Keratinocyte (primary cell): ENCODE measurements at regions not wholly inside any gene's neighbourhood (a gene's known extent, or its start where the extent isn't known, plus 50 kb on each side); places are given as distances from the start of the nearest gene placed in this dataset.

ENCODE experiments used
- DNase-seq: peaks from one replicate; pipeline ENCODE4 v3.0.0-alpha.2; 2011; ENCODE audit warnings: low read depth, missing footprints, low spot score
- FAIRE-seq: peaks from 2 replicates; lab custom pipeline; 2011; peaks lifted over from hg19 to GRCh38; lab: Jason Lieb, UNC
- H2AFZ ChIP-seq: 2 replicates; pipeline ENCODE4 v1.6.0; 2012; ENCODE audit warnings: low read length, control low read depth, inconsistent platforms; ENCODE audit not compliant: control insufficient read depth
- H3K27ac ChIP-seq: 2 replicates; pipeline ENCODE4 v1.5.1; 2011; ENCODE audit warnings: low read length; ENCODE audit not compliant: control insufficient read depth, insufficient read depth
- H3K27me3 ChIP-seq: 3 replicates; pipeline ENCODE4 v1.6.0; 2011; ENCODE audit warnings: low read length; ENCODE audit not compliant: control insufficient read depth, insufficient read depth; ENCODE audit errors: extremely low read depth
- H3K36me3 ChIP-seq, 2 experiments: 2 replicates in 1 of 2; 3 replicates in 1 of 2; pipeline ENCODE4 v1.5.1; 2011; ENCODE audit warnings: low read length in 2 of 2, mild to moderate bottlenecking in 1 of 2; ENCODE audit not compliant: control insufficient read depth in 2 of 2, insufficient read depth in 2 of 2; ENCODE audit errors: extremely low read depth in 1 of 2
- H3K4me1 ChIP-seq: 3 replicates; pipeline ENCODE4 v1.5.1; 2011; ENCODE audit warnings: low read length; ENCODE audit not compliant: control insufficient read depth, insufficient read depth; ENCODE audit errors: extremely low read depth
- H3K4me2 ChIP-seq: 3 replicates; pipeline ENCODE4 v1.6.0; 2011; ENCODE audit warnings: low read depth, low read length; ENCODE audit not compliant: control insufficient read depth, insufficient read depth; ENCODE audit errors: extremely low read depth
- H3K4me3 ChIP-seq, 3 experiments: fragments of 200-600 bp in 1 of 3; sonication (generic) in 1 of 3; 2 replicates in 2 of 3; 3 replicates in 1 of 3; pipeline ENCODE4 v1.5.1; 2011 to 2016; ENCODE audit warnings: low read length in 3 of 3, mild to moderate bottlenecking in 3 of 3, control low read depth in 2 of 3, inconsistent platforms in 1 of 3, low read depth in 1 of 3, mixed read lengths in 1 of 3, mixed run types in 1 of 3, moderate library complexity in 1 of 3; ENCODE audit not compliant: control insufficient read depth in 2 of 3, insufficient read depth in 2 of 3; ENCODE audit errors: extremely low read depth in 1 of 3
- H3K79me2 ChIP-seq: 2 replicates; pipeline ENCODE4 v1.6.0; 2012; ENCODE audit warnings: low read length; ENCODE audit not compliant: control insufficient read depth, insufficient read depth
- H3K9ac ChIP-seq: 3 replicates; pipeline ENCODE4 v1.6.0; 2011; ENCODE audit warnings: low read length; ENCODE audit not compliant: control insufficient read depth, insufficient read depth; ENCODE audit errors: extremely low read depth
- H3K9me1 ChIP-seq: 3 replicates; pipeline ENCODE4 v1.6.0; 2011; ENCODE audit warnings: low read length; ENCODE audit not compliant: control insufficient read depth, insufficient read depth; ENCODE audit errors: extremely low read depth
- H3K9me3 ChIP-seq: 2 replicates; pipeline ENCODE4 v1.5.1; 2012; ENCODE audit warnings: low read depth, low read length; ENCODE audit not compliant: control insufficient read depth
- H4K20me1 ChIP-seq: 3 replicates; pipeline ENCODE4 v1.6.0; 2011; ENCODE audit warnings: low read length; ENCODE audit not compliant: control insufficient read depth, insufficient read depth; ENCODE audit errors: extremely low read depth
- EZH2 ChIP-seq: IDR thresholded peaks from one replicate; pipeline ENCODE4 v1.6.1; 2012; ENCODE audit warnings: inconsistent platforms, mild to moderate bottlenecking, low read length, moderate library complexity
- dilution Hi-C: fragments of 300-500 bp; cut with MboI; formaldehyde crosslinking; loops from one replicate; pipeline ENCODE4 v1.7.0; 2020; ENCODE audit warnings: low sequenced_read_pairs; ENCODE audit not compliant: extremely low pct_ligation_motif_present
- TF ChIP-seq, protein P1 (sequence below), 3 experiments: IDR thresholded peaks in 1 of 3; conservative IDR thresholded peaks in 1 of 3; optimal IDR thresholded peaks in 1 of 3; 2 replicates in 2 of 3; 3 replicates in 1 of 3; pipeline versions ENCODE3 to v1.5.1; 2011; ENCODE audit warnings: low read length in 3 of 3, mild to moderate bottlenecking in 3 of 3, moderate library complexity in 2 of 3, control low read depth in 1 of 3, inconsistent platforms in 1 of 3; ENCODE audit not compliant: insufficient read depth in 2 of 3; ENCODE audit errors: extremely low read depth in 1 of 3

DNA sequence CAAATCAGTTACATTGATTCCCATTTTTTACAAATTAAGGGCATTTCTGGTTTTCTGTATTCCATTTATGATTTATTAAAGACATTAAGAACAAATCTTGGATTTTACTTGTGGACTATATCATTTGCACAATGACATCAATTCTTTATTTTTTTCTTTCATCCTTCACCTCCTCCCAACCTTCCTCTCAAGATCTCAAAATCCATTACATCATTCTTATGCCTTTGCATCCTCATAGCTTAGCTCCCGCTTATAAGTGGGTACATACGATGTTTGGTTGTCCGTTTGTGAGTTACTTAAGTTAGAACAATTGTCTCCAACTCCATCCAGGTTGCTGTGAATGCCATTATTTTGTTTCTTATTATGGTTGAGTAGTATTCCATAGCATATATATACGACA, 752.8 kb downstream of the CD109 start:
- Histone ChIP-seq H3K27ac (no peak overlapping the region), H2AFZ (no peak overlapping the region), H3K27me3 (peaks cover 6% of the 10 kb centered on the region), H3K9ac (no peak overlapping the region), H3K4me1 (no peaks in the 10 kb centered on the region), H3K4me3 (no peak overlapping the region), H3K9me3 (no peaks in the 10 kb centered on the region), H3K36me3 (no peaks in the 10 kb centered on the region), H4K20me1 (no peaks in the 10 kb centered on the region), H3K79me2 (no peaks in the 10 kb centered on the region), H3K9me1 (no peaks in the 10 kb centered on the region), H3K4me2 (no peak overlapping the region)
- TF ChIP-seq, protein P1, sequence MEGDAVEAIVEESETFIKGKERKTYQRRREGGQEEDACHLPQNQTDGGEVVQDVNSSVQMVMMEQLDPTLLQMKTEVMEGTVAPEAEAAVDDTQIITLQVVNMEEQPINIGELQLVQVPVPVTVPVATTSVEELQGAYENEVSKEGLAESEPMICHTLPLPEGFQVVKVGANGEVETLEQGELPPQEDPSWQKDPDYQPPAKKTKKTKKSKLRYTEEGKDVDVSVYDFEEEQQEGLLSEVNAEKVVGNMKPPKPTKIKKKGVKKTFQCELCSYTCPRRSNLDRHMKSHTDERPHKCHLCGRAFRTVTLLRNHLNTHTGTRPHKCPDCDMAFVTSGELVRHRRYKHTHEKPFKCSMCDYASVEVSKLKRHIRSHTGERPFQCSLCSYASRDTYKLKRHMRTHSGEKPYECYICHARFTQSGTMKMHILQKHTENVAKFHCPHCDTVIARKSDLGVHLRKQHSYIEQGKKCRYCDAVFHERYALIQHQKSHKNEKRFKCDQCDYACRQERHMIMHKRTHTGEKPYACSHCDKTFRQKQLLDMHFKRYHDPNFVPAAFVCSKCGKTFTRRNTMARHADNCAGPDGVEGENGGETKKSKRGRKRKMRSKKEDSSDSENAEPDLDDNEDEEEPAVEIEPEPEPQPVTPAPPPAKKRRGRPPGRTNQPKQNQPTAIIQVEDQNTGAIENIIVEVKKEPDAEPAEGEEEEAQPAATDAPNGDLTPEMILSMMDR (optimal IDR thresholded peaks at IDR 0.05 in 1 of 3, IDR thresholded peaks at IDR 0.05 in 1 of 3, conservative IDR thresholded peaks at IDR 0.05 in 1 of 3; ENCODE audit: extremely low read depth in 1 of 3, insufficient read depth in 2 of 3, low read length in 3 of 3) = no peak
- no peak for TF ChIP-seq EZH2
- dilution Hi-C loops = no loop called here
- no peak for FAIRE-seq
- no peak for DNase-seq

GRCh38 chr6:74447013-74447412, 751.0 kb downstream of the CD109 start:
- Histone ChIP-seq H3K9me1 (no peaks in the 10 kb centered on the region), H3K9ac (no peak overlapping the region), H3K79me2 (no peaks in the 10 kb centered on the region), H3K27me3 (peaks cover 4% of the 10 kb centered on the region), H3K36me3 (no peaks in the 10 kb centered on the region), H2AFZ (no peak overlapping the region), H3K9me3 (no peaks in the 10 kb centered on the region), H3K4me2 (no peak overlapping the region), H3K4me1 (no peaks in the 10 kb centered on the region), H4K20me1 (no peaks in the 10 kb centered on the region), H3K27ac (no peak overlapping the region), H3K4me3 (no peak overlapping the region)
- FAIRE-seq (no peak), DNase-seq (no peak)
- dilution Hi-C loops = no loop called here
- TF ChIP-seq, protein P1 (optimal IDR thresholded peaks at IDR 0.05 in 1 of 3, IDR thresholded peaks at IDR 0.05 in 1 of 3, conservative IDR thresholded peaks at IDR 0.05 in 1 of 3; ENCODE audit: extremely low read depth in 1 of 3, insufficient read depth in 2 of 3, low read length in 3 of 3) = no peak
- no peak for TF ChIP-seq EZH2
